Keratinocyte (primary cell): ENCODE measurements at regions not wholly inside any gene's neighbourhood (a gene's known extent, or its start where the extent isn't known, plus 50 kb on each side); places are given as distances from the start of the nearest gene placed in this dataset.

ENCODE experiments used
- DNase-seq: peaks from one replicate; pipeline ENCODE4 v3.0.0-alpha.2; 2011; ENCODE audit warnings: low read depth, missing footprints, low spot score
- FAIRE-seq: peaks from 2 replicates; lab custom pipeline; 2011; peaks lifted over from hg19 to GRCh38; lab: Jason Lieb, UNC
- H2AFZ ChIP-seq: 2 replicates; pipeline ENCODE4 v1.6.0; 2012; ENCODE audit warnings: low read length, control low read depth, inconsistent platforms; ENCODE audit not compliant: control insufficient read depth
- H3K27ac ChIP-seq: 2 replicates; pipeline ENCODE4 v1.5.1; 2011; ENCODE audit warnings: low read length; ENCODE audit not compliant: control insufficient read depth, insufficient read depth
- H3K27me3 ChIP-seq: 3 replicates; pipeline ENCODE4 v1.6.0; 2011; ENCODE audit warnings: low read length; ENCODE audit not compliant: control insufficient read depth, insufficient read depth; ENCODE audit errors: extremely low read depth
- H3K36me3 ChIP-seq, 2 experiments: 2 replicates in 1 of 2; 3 replicates in 1 of 2; pipeline ENCODE4 v1.5.1; 2011; ENCODE audit warnings: low read length in 2 of 2, mild to moderate bottlenecking in 1 of 2; ENCODE audit not compliant: control insufficient read depth in 2 of 2, insufficient read depth in 2 of 2; ENCODE audit errors: extremely low read depth in 1 of 2
- H3K4me1 ChIP-seq: 3 replicates; pipeline ENCODE4 v1.5.1; 2011; ENCODE audit warnings: low read length; ENCODE audit not compliant: control insufficient read depth, insufficient read depth; ENCODE audit errors: extremely low read depth
- H3K4me2 ChIP-seq: 3 replicates; pipeline ENCODE4 v1.6.0; 2011; ENCODE audit warnings: low read depth, low read length; ENCODE audit not compliant: control insufficient read depth, insufficient read depth; ENCODE audit errors: extremely low read depth
- H3K4me3 ChIP-seq, 3 experiments: fragments of 200-600 bp in 1 of 3; sonication (generic) in 1 of 3; 2 replicates in 2 of 3; 3 replicates in 1 of 3; pipeline ENCODE4 v1.5.1; 2011 to 2016; ENCODE audit warnings: low read length in 3 of 3, mild to moderate bottlenecking in 3 of 3, control low read depth in 2 of 3, inconsistent platforms in 1 of 3, low read depth in 1 of 3, mixed read lengths in 1 of 3, mixed run types in 1 of 3, moderate library complexity in 1 of 3; ENCODE audit not compliant: control insufficient read depth in 2 of 3, insufficient read depth in 2 of 3; ENCODE audit errors: extremely low read depth in 1 of 3
- H3K79me2 ChIP-seq: 2 replicates; pipeline ENCODE4 v1.6.0; 2012; ENCODE audit warnings: low read length; ENCODE audit not compliant: control insufficient read depth, insufficient read depth
- H3K9ac ChIP-seq: 3 replicates; pipeline ENCODE4 v1.6.0; 2011; ENCODE audit warnings: low read length; ENCODE audit not compliant: control insufficient read depth, insufficient read depth; ENCODE audit errors: extremely low read depth
- H3K9me1 ChIP-seq: 3 replicates; pipeline ENCODE4 v1.6.0; 2011; ENCODE audit warnings: low read length; ENCODE audit not compliant: control insufficient read depth, insufficient read depth; ENCODE audit errors: extremely low read depth
- H3K9me3 ChIP-seq: 2 replicates; pipeline ENCODE4 v1.5.1; 2012; ENCODE audit warnings: low read depth, low read length; ENCODE audit not compliant: control insufficient read depth
- H4K20me1 ChIP-seq: 3 replicates; pipeline ENCODE4 v1.6.0; 2011; ENCODE audit warnings: low read length; ENCODE audit not compliant: control insufficient read depth, insufficient read depth; ENCODE audit errors: extremely low read depth
- CTCF ChIP-seq, 3 experiments: IDR thresholded peaks in 1 of 3; conservative IDR thresholded peaks in 1 of 3; optimal IDR thresholded peaks in 1 of 3; 2 replicates in 2 of 3; 3 replicates in 1 of 3; pipeline versions ENCODE3 to v1.5.1; 2011; ENCODE audit warnings: low read length in 3 of 3, mild to moderate bottlenecking in 3 of 3, moderate library complexity in 2 of 3, control low read depth in 1 of 3, inconsistent platforms in 1 of 3; ENCODE audit not compliant: insufficient read depth in 2 of 3; ENCODE audit errors: extremely low read depth in 1 of 3
- EZH2 ChIP-seq: IDR thresholded peaks from one replicate; pipeline ENCODE4 v1.6.1; 2012; ENCODE audit warnings: inconsistent platforms, mild to moderate bottlenecking, low read length, moderate library complexity
- dilution Hi-C: fragments of 300-500 bp; cut with MboI; formaldehyde crosslinking; loops from one replicate; pipeline ENCODE4 v1.7.0; 2020; ENCODE audit warnings: low sequenced_read_pairs; ENCODE audit not compliant: extremely low pct_ligation_motif_present

DNA sequence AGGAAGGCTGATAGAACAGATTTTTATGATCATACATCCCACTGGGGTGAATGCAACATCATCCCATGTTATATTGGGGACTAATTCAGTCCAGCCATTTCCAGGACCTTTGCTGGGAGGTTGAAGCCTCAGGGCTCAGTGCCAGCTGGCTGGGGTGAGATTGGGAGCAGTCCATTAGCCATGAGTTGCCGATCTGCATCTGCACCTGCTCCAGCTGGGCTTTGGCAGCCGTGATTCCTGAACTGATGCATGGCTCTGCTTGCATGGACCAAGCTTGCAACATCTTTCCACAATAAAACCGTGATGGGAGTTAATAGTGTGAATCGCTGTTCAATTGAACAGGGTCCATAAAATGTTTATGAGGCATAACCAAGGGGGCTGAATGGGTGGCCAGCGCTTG lies 346.9 kb downstream of the TYW1 start:
- DNase-seq = no peak

DNA sequence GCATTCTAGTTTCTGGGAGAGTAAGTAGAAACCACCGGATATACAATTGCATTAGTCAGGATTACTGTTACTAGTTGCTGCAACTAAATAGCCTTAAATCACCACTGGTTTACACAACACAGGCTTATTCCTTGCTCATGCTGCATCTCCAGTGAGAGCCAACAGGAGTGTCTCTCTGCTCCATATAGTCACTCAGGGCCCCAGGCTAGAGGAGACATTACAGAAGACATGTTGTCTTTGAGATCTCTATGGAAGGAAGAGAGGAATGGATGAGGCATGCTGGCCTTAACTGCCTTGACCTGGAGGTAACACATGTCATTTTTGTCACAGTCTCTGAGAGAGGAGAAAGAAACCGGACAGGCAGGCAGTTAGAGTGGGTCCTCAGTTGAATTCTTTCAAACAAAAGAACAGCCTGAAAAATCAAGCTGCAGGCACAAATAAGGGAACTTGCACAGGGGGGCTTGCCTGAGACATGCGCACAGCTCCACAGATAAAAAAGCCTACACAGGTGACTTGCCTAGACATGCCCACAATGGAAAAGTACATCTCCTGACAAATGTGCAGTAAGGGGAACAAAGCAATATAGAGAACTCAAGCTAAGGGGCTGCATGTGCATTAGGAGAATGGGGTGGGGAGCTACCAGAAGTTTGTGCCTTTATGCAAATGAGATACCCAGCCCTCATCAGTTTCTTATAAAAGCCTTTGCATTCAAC lies 348.0 kb downstream of the TYW1 start:
- Histone ChIP-seq H3K36me3 (peaks cover 0 to 4% of the 10 kb centered on the region in 2 experiments), H3K4me3 (no peak overlapping the region), H3K9me3 (peaks cover 7% of the 10 kb centered on the region), H3K4me2 (no peak overlapping the region), H2AFZ (no peak overlapping the region), H3K9ac (no peak overlapping the region), H3K27me3 (no peaks in the 10 kb centered on the region), H3K79me2 (no peaks in the 10 kb centered on the region), H3K4me1 (no peaks in the 10 kb centered on the region), H4K20me1 (no peaks in the 10 kb centered on the region), H3K9me1 (no peaks in the 10 kb centered on the region), H3K27ac (no peak overlapping the region)
- DNase-seq (no peak), FAIRE-seq (no peak)
- TF ChIP-seq CTCF (optimal IDR thresholded peaks at IDR 0.05 in 1 of 3, IDR thresholded peaks at IDR 0.05 in 1 of 3, conservative IDR thresholded peaks at IDR 0.05 in 1 of 3; ENCODE audit: extremely low read depth in 1 of 3, insufficient read depth in 2 of 3, low read length in 3 of 3) (no peak), EZH2 (no peak)
- dilution Hi-C loops = no loop called here

More for the DNA sequence above, 346.9 kb downstream of the TYW1 start:
- Histone ChIP-seq H3K9me1 (no peaks in the 10 kb centered on the region), H3K36me3 (peaks cover 0 to 6% of the 10 kb centered on the region in 2 experiments), H3K27me3 (no peaks in the 10 kb centered on the region), H3K4me3 (no peak overlapping the region), H3K79me2 (no peaks in the 10 kb centered on the region), H4K20me1 (no peaks in the 10 kb centered on the region), H2AFZ (no peak overlapping the region), H3K9me3 (peaks cover 7% of the 10 kb centered on the region), H3K4me1 (no peaks in the 10 kb centered on the region), H3K9ac (no peak overlapping the region), H3K27ac (no peak overlapping the region), H3K4me2 (no peak overlapping the region)
- FAIRE-seq = no peak
- no peak for TF ChIP-seq EZH2
- TF ChIP-seq CTCF (optimal IDR thresholded peaks at IDR 0.05 in 1 of 3, IDR thresholded peaks at IDR 0.05 in 1 of 3, conservative IDR thresholded peaks at IDR 0.05 in 1 of 3; ENCODE audit: extremely low read depth in 1 of 3, insufficient read depth in 2 of 3, low read length in 3 of 3) = no peak
- dilution Hi-C loops = no loop called here
